GM13976 (cell line): ENCODE measurements at regions not wholly inside any gene's neighbourhood (a gene's known extent, or its start where the extent isn't known, plus 50 kb on each side); places are given as distances from the start of the nearest gene placed in this dataset.

ENCODE experiments used
- DNase-seq: peaks from one replicate; pipeline ENCODE4 v3.0.0; 2012; ENCODE audit warnings: low spot score
- CTCF ChIP-seq: IDR thresholded peaks from 2 replicates; pipeline ENCODE4 v1.5.1; 2012; ENCODE audit warnings: borderline replicate concordance, mild to moderate bottlenecking; ENCODE audit not compliant: insufficient read depth; ENCODE audit errors: extremely low read depth, missing control alignments, control extremely low read depth
- in situ Hi-C: fragments of 300-500 bp; cut with MboI; formaldehyde crosslinking; loops from one replicate; pipeline ENCODE4 v1.12.0; 2022; ENCODE audit warnings: low sequenced_read_pairs, mixed read lengths, inconsistent platforms; ENCODE audit not compliant: unreplicated experiment

DNA sequence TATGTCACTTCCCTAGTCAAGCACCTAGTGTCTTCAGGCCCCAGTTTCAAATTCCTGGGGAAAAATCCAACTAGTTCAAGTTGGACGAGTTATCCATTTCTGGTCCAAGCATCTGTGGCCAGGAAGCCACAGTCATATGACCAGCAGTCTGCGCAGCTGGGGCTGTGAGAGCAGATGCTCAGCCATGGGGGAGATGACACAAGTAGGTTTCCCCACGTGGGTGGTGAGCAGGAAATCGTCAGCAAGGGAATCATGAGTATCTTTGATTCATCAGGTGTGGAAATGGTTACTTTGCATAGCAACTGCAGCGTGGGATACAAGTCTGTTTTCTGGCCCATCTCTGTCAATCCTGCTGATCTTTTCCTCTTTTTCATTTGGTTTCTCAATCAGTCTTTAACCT is 185.3 kb downstream of the C11orf91 start:
- DNase-seq = peak; percentile 37
- in situ Hi-C loops = no loop called here
- no peak for TF ChIP-seq CTCF

DNA sequence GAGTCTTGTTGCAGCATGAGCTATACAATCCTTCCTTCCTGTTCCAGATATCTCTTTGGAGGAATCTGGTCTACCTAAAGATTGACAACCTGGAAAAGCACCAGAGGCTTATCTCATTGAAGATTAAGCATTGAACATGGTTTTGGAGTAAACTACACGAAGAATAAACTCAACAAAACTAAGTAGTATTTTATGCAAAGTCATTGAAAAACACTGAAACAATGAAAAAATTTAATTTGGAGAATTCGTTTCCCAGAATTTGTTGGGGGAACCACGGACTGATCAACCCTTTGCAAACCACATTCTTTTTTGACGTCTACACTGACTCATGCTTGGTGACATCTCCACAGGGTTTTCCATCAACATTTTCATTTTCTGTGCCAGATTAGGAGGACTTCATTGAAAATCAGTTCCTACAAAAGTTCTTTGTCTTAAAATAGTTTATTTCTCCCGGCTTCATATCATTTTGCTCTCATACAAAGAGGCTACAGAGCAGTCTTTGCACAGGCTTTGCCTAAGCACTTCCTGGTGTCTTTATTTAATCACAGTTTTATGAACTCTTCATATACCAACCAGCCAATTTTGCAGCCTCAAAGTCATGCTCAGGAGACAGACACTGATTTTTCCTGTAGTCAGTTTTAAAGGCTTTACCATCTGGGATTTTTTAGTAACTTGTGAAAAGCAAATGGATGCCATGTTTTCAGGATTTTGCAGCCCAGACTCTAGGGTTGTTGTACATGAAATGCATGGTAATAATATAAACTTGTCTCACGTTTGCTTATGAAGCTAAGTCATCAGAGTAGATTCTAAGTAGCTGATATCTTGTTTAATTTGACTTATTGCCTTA is 186.3 kb downstream of the C11orf91 start:
- TF ChIP-seq CTCF = no peak
- in situ Hi-C loops = no loop called here
- DNase-seq = no peak

GRCh38 chr11:33509632-33510031 is 191.0 kb downstream of the C11orf91 start:
- TF ChIP-seq CTCF = no peak
- in situ Hi-C loops = no loop called here
- DNase-seq = no peak

DNA sequence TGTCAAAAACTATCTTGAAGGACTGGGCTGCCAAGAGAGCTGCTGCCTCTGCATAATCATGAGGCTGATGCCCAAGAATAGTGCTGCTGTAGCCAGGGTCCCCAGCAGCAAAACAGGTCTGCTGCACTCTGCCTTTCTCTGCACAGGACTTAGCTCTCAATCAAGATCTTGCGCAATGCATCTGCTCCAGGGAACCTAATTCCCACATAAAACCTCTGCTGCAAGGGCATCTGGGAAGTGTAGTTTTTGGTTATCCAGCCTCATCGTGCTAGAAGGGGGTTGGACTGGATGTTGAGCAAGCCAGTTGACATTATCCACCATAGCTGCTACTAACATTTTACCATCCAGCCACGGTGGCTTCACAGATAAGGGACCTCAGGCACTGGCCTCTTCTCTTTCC is 192.7 kb downstream of the C11orf91 start:
- in situ Hi-C loops = no loop called here
- no peak for DNase-seq
- TF ChIP-seq CTCF = no peak

- TF ChIP-seq CTCF = no peak
- in situ Hi-C loops = no loop called here
- no peak for DNase-seq
Measured at GRCh38 chr11:33507356-33507755, 193.3 kb downstream of the C11orf91 start.

DNA sequence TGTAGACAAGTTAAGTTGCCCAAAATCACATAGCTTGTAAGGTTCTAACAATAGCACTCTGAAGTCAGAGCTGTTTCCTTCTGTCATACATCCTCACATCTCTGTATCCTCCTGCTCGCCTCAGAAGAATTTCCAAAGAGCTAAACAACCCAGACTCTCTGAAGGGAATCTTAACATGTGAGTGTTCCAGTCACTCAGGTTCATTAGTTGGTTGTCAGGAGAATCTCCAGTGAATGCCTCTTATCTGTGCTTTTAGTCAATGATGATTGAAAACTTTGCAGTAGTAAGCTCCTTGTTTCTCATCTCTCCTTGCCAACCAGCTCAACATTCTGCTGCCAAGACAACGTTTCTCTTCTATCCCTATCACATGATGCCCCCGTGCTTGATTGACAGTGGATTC is 195.5 kb downstream of the C11orf91 start:
- no peak for DNase-seq
- in situ Hi-C loops = no loop called here
- TF ChIP-seq CTCF = no peak
